Uterus (tissue), 3 donors: ENCODE measurements at regions not wholly inside any gene's neighbourhood (a gene's known extent, or its start where the extent isn't known, plus 50 kb on each side); places are given as distances from the start of the nearest gene placed in this dataset.
"Not testable (repeated sequence)": the region's sequence is repeated elsewhere in the genome, so short reads cannot be mapped to it uniquely, and the experiment has no call there.

Source experiments
- DNase-seq, 2 donors: peaks; one replicate each; pipeline ENCODE4 v3.0.0-alpha.2; 2019 to 2020
- H3K27ac ChIP-seq, 2 donors: fragments of 200-600 bp; sonication (generic); 1 replicate in 1 of 2; 2 replicates in 1 of 2; pipeline ENCODE4 v1.5.1; 2016 to 2018
- H3K27me3 ChIP-seq, 2 donors: fragments of 200-600 bp; sonication (generic); one replicate each; pipeline ENCODE4 v1.5.1; 2018 to 2019; ENCODE audit warnings: control low read depth in 1 of 2
- H3K36me3 ChIP-seq, 2 donors: fragments of 200-600 bp; sonication (generic); one replicate each; pipeline ENCODE4 v1.5.1; 2019; ENCODE audit warnings: control low read depth in 1 of 2
- H3K4me1 ChIP-seq, 2 donors: fragments of 200-600 bp; sonication (generic); one replicate each; pipeline ENCODE4 v1.5.1; 2018 to 2019; ENCODE audit warnings: control low read depth in 1 of 2
- H3K4me3 ChIP-seq, 2 donors: fragments of 200-600 bp; sonication (generic); 1 replicate in 1 of 2; 2 replicates in 1 of 2; pipeline ENCODE4 v1.5.1; 2018 to 2019; ENCODE audit warnings: mild to moderate bottlenecking in 1 of 2
- H3K9me3 ChIP-seq, 2 donors: fragments of 200-600 bp; sonication (generic); one replicate each; pipeline ENCODE4 v1.5.1; 2019; ENCODE audit warnings: control low read depth in 1 of 2
- POLR2A ChIP-seq, 2 donors: fragments of 450-650 bp; IDR thresholded peaks; one replicate each; pipeline ENCODE4 v1.6.1; 2016; ENCODE audit warnings: antibody characterized with exemption in 2 of 2, mild to moderate bottlenecking in 1 of 2, moderate library complexity in 1 of 2
- intact Hi-C: fragments of 100-400 bp; cut with DNase I; formaldehyde crosslinking; loops from one replicate; pipeline ENCODE4 v1.15.1; 2023; ENCODE audit warnings: low total_unique reads
- TF ChIP-seq, protein P1 (sequence below), 4 experiments: fragments of 200-600 bp in 2 of 4; fragments of 450-650 bp in 2 of 4; sonication (generic) in 2 of 4; IDR thresholded peaks; one replicate each; pipeline ENCODE4 v1.5.1; 2016 to 2019; ENCODE audit warnings: antibody characterized with exemption in 4 of 4, mild to moderate bottlenecking in 2 of 4, moderate library complexity in 1 of 4
- donor health status: DM: yes; HTN: yes; CAD: no.

DNA sequence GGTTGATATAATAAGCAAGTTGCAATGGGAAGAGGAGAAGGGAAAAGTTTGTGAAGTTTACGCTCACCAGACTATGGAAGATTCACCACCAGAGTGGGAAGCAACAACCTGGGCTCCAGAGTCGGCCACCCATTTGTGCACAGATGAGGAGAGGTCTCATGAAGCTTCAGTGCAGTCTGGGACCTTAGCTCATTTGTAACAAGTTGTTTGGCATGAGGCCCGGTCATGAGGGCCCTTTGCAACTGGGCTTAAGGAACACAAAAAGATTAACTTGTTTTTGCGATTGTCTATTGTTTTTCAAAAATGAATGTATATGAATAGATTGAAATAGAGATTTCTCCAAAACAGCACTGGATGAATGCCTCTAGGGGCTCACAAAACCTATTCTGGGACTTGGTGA is 94.2 kb downstream of the ZNF737 start:
- H3K4me3 ChIP-seq = no peak overlapping the region
- H3K27ac ChIP-seq = no peak overlapping the region
- H3K27me3 ChIP-seq = no peaks in the 10 kb centered on the region
- no peak for TF ChIP-seq POLR2A (IDR thresholded peaks at IDR 0.05)
- TF ChIP-seq, protein P1, sequence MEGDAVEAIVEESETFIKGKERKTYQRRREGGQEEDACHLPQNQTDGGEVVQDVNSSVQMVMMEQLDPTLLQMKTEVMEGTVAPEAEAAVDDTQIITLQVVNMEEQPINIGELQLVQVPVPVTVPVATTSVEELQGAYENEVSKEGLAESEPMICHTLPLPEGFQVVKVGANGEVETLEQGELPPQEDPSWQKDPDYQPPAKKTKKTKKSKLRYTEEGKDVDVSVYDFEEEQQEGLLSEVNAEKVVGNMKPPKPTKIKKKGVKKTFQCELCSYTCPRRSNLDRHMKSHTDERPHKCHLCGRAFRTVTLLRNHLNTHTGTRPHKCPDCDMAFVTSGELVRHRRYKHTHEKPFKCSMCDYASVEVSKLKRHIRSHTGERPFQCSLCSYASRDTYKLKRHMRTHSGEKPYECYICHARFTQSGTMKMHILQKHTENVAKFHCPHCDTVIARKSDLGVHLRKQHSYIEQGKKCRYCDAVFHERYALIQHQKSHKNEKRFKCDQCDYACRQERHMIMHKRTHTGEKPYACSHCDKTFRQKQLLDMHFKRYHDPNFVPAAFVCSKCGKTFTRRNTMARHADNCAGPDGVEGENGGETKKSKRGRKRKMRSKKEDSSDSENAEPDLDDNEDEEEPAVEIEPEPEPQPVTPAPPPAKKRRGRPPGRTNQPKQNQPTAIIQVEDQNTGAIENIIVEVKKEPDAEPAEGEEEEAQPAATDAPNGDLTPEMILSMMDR (IDR thresholded peaks at IDR 0.05) = no peak
- no peaks in the 10 kb centered on the region for H3K36me3 ChIP-seq
- no peak for DNase-seq
- H3K4me1 ChIP-seq = no peaks in the 10 kb centered on the region
- intact Hi-C loops = no loop called here
- H3K9me3 ChIP-seq = no peaks in the 10 kb centered on the region

DNA sequence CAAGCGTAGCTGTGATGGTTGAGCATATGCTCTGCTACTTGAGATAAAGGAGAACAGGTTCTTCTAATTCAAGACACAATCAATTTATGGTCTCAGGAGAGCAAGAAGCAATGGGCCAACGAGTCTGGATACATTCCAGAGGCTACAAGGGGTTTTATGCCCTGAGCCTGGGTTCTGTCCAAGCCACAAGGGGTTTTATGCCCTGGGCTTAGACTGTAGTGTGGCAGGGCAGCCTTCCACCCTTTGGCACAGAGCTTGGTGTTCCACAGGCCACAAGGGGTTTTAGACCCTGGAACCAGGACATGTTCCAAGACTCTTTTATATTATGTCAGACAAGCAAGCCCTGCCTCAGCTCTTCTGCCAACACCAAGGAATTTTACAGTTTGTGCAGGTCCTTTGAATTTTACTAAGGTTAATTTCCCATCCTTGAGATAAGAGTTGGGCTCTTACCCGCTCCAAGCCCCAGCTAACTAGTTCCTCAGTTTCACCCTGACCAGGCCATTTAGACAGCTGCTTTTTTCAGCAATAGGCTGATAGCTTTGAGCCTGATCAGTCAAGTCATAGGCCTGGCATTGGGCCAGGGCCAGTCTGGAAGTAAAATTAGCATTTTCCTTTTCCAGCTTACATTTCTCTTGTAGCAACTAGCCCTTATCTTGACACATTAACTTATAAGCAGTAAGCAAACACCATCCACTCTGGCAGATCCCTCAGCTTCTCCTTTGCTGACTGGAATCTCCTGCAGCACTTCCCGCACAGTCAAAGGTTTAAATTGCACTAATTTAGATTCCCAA is 95.0 kb downstream of the ZNF737 start:
- no peak for DNase-seq
- no peaks in the 10 kb centered on the region for H3K4me1 ChIP-seq
- H3K36me3 ChIP-seq = no peaks in the 10 kb centered on the region
- no peak overlapping the region for H3K4me3 ChIP-seq
- no peaks in the 10 kb centered on the region for H3K9me3 ChIP-seq
- H3K27ac ChIP-seq = no peak overlapping the region
- TF ChIP-seq, protein P1 (IDR thresholded peaks at IDR 0.05) = no peak
- TF ChIP-seq POLR2A (IDR thresholded peaks at IDR 0.05) = no peak
- no peaks in the 10 kb centered on the region for H3K27me3 ChIP-seq
- intact Hi-C loops = no loop called here

DNA sequence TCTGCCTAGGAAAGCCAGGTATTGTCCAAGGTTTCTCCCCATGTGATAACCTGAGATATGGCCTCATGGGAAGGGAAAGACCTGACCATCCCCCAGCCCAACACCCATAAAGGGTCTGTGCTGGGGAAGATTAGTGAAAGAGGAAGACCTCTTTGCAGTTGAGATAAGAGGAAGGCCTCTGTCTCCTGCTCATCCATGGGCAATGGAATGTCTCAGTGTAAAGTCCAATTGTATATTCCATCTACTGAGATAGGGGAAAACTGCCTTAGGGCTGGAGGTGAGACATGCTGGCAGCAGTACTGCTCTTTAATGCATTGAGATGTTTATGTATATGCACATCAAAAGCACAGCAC is 99.0 kb downstream of the ZNF737 start:
- H3K4me3 ChIP-seq, intact Hi-C loops, H3K27me3 ChIP-seq, H3K4me1 ChIP-seq, H3K27ac ChIP-seq, H3K36me3 ChIP-seq, H3K9me3 ChIP-seq, DNase-seq: not testable (repeated sequence)

DNA sequence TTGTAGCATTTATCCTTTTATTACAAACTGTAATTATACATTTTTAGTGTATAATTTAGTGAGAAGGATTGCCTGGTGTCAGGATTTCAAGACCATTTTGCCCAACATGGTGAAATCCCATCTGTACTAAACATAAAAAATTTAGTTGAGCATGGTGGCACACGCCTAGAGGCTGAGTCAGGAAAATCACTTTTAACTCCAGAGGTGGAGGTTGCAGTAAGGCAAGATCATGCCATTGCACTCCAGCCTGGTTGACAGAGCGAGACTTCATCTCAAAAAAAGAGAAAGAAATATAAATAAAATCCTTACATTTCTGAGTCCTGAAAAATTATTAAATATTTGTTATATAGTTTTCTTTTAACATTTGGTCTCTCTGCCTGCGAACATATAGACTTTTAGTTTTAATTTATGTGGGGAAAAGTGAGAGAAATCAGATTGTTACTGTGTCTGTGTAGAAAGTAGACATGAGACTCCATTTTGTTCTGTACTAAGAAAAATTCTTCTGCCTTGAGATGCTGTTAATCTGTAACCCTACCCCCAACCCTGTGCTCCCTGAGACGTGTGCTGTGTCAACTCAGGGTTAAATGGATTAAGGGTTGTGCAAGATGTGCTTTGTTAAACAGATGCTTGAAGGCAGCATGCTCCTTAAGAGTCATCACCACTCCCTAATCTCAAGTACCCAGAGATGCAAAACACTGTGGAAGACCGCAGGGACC is 99.5 kb downstream of the ZNF737 start:
- H3K4me1 ChIP-seq, H3K4me3 ChIP-seq, H3K27ac ChIP-seq, H3K36me3 ChIP-seq, H3K9me3 ChIP-seq, H3K27me3 ChIP-seq, DNase-seq, intact Hi-C loops: not testable (repeated sequence)

DNA sequence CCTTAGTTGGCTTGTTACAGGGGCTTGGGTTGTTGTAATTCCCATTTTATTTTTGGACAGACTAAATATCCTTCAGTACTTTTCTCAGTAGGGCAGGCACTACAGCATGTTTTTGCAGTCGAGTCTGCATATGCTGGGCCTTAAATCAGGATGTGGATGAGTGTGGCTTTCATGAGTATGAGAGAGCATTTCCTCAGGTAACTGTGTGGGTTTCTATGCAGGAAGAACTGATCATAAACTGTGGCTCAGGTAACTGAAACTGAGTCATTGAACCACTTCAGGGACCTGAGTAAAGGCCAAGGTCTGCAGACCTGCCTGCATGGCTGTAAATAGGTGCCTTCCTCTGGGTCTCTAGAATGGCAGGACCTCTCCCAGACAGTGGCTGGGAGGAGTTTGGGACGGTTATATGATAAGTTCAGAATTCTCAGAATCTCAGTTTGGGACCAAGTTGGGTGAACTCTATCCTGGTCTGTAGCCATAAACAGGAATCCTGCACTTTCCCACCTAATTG is 112.1 kb downstream of the ZNF737 start:
- intact Hi-C loops = no loop called here
- Histone ChIP-seq H3K9me3 (no peaks in the 10 kb centered on the region), H3K27me3 (no peaks in the 10 kb centered on the region), H3K4me1 (no peaks in the 10 kb centered on the region), H3K36me3 (no peaks in the 10 kb centered on the region), H3K27ac (no peak overlapping the region), H3K4me3 (no peak overlapping the region)
- no peak for TF ChIP-seq POLR2A (IDR thresholded peaks at IDR 0.05)
- TF ChIP-seq, protein P1 (IDR thresholded peaks at IDR 0.05) = no peak
- DNase-seq = no peak

DNA sequence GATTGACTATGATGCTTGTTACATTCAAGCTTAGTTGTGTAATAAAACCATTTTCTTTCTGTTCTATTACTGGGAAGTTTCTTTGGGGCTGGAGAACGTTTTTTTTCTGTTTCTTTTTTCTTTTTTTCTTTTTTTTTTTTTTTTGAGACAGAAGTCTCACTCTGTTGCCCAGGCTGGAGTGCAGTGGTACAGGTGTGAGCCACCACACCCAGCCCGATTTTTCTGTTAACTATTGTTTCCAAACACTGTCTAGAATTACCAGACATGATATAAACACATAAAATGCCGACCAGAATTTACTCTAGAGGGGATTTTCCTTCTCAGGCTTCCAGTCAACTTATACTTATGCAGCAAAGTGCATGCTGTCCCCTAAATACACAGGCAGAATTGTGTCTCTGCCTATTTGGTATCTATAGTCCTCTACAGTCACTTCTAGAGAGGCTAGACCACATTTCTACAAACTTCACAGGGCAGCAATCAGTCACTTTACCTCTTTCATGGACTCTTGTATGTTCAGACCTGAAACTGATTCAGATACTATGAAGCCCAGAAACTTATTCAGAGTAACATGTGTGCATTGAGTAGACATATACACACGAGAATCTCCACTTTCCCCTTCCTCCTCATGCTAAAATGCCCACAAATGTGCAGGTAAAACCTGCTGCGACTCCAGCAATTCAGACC is 121.2 kb downstream of the ZNF737 start:
- no peaks in the 10 kb centered on the region for H3K4me1 ChIP-seq
- no peak overlapping the region for H3K4me3 ChIP-seq
- H3K27ac ChIP-seq = no peak overlapping the region
- DNase-seq = no peak
- intact Hi-C loops = no loop called here
- H3K36me3 ChIP-seq = no peaks in the 10 kb centered on the region
- TF ChIP-seq, protein P1 (IDR thresholded peaks at IDR 0.05) = no peak
- TF ChIP-seq POLR2A (IDR thresholded peaks at IDR 0.05) = no peak
- H3K9me3 ChIP-seq = no peaks in the 10 kb centered on the region
- no peaks in the 10 kb centered on the region for H3K27me3 ChIP-seq

DNA sequence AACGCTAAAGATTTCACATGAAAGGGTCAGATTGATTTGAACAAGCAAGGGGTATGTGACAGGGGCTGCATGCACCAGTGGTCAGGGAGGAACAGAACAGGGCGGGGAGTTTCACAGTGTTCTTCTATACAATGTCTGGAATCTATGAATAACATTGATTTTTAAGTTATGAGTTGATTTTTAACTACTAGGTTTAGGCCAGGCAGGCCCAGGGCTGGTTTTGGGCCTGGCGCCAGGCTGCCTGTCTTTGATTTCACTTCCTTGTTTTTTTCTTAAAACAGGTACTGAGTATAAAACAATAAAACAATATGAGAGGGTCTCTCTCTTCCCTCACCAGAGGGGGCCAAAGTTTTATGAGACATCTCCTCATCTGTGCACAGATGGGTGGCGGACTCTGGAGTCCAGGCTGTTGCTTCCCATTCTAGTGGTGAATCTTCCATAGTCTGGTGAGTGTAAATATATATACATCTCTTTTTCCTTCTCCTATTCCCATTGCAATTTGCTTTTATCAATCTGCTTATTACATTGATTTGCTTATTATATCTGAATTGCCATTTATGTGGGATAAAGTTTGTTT is 133.2 kb downstream of the ZNF737 start:
- H3K27ac ChIP-seq = not testable (repeated sequence)

More for the DNA sequence above, 133.2 kb downstream of the ZNF737 start:
- H3K4me1 ChIP-seq, H3K9me3 ChIP-seq, H3K36me3 ChIP-seq, H3K27me3 ChIP-seq, intact Hi-C loops, DNase-seq, H3K4me3 ChIP-seq: not testable (repeated sequence)
